Osteoblast (primary cell): ENCODE measurements at regions not wholly inside any gene's neighbourhood (a gene's known extent, or its start where the extent isn't known, plus 50 kb on each side); places are given as distances from the start of the nearest gene placed in this dataset.
"Not testable (repeated sequence)": the region's sequence is repeated elsewhere in the genome, so short reads cannot be mapped to it uniquely, and the experiment has no call there.

Experiments
- DNase-seq: peaks from one replicate; pipeline ENCODE4 v3.0.0; 2011; ENCODE audit warnings: low spot score, mixed read lengths; ENCODE audit not compliant: insufficient read length; ENCODE audit errors: missing footprints
- H2AFZ ChIP-seq: 2 replicates; pipeline ENCODE4 v1.6.0; 2011; ENCODE audit warnings: mild to moderate bottlenecking, low read length
- H3K27ac ChIP-seq: 2 replicates; pipeline ENCODE4 v1.5.1; 2011; ENCODE audit warnings: mild to moderate bottlenecking, low read depth, low read length, moderate library complexity
- H3K27me3 ChIP-seq: 2 replicates; pipeline ENCODE4 v1.6.0; 2012; ENCODE audit warnings: mild to moderate bottlenecking, control low read depth, inconsistent platforms, low read length, moderate library complexity; ENCODE audit not compliant: insufficient read depth
- H3K36me3 ChIP-seq: 2 replicates; pipeline ENCODE4 v1.5.1; 2011; ENCODE audit warnings: mild to moderate bottlenecking, low read length, control low read depth, moderate library complexity; ENCODE audit not compliant: insufficient read depth
- H3K4me1 ChIP-seq: 2 replicates; pipeline ENCODE4 v1.5.1; 2011; ENCODE audit warnings: mild to moderate bottlenecking, low read length, control low read depth, moderate library complexity; ENCODE audit not compliant: insufficient read depth
- H3K4me2 ChIP-seq: 2 replicates; pipeline ENCODE4 v1.6.0; 2011; ENCODE audit warnings: mild to moderate bottlenecking, low read length; ENCODE audit not compliant: insufficient read depth
- H3K4me3 ChIP-seq: fragments of 200-600 bp; sonication (generic); 3 replicates; pipeline ENCODE4 v1.5.1; 2012; ENCODE audit warnings: mild to moderate bottlenecking, low read length, inconsistent platforms; ENCODE audit not compliant: insufficient read depth
- H3K79me2 ChIP-seq: 2 replicates; pipeline ENCODE4 v1.6.0; 2012; ENCODE audit warnings: mild to moderate bottlenecking, low read length, control low read depth, inconsistent platforms; ENCODE audit not compliant: insufficient read depth
- H3K9me3 ChIP-seq: 2 replicates; pipeline ENCODE4 v1.5.1; 2011; ENCODE audit warnings: low read depth, low read length, control low read depth
- H4K20me1 ChIP-seq: 2 replicates; pipeline ENCODE4 v1.6.0; 2012; ENCODE audit warnings: mild to moderate bottlenecking, low read length, control low read depth; ENCODE audit not compliant: insufficient read depth
- TF ChIP-seq, protein P1 (sequence below): IDR thresholded peaks from 2 replicates; pipeline ENCODE4 v1.5.1; 2011; ENCODE audit warnings: mild to moderate bottlenecking, low read depth, low read length, moderate library complexity; ENCODE audit errors: extremely low read depth

- Histone ChIP-seq H3K4me2 (no peak overlapping the region), H3K4me1 (no peaks in the 10 kb centered on the region), H3K36me3 (no peaks in the 10 kb centered on the region), H2AFZ (no peak overlapping the region), H3K4me3 (no peak overlapping the region), H3K9me3 (no peaks in the 10 kb centered on the region), H3K27ac (no peak overlapping the region), H4K20me1 (no peaks in the 10 kb centered on the region), H3K27me3 (no peaks in the 10 kb centered on the region), H3K79me2 (no peaks in the 10 kb centered on the region)
- no peak for DNase-seq
- TF ChIP-seq, protein P1, sequence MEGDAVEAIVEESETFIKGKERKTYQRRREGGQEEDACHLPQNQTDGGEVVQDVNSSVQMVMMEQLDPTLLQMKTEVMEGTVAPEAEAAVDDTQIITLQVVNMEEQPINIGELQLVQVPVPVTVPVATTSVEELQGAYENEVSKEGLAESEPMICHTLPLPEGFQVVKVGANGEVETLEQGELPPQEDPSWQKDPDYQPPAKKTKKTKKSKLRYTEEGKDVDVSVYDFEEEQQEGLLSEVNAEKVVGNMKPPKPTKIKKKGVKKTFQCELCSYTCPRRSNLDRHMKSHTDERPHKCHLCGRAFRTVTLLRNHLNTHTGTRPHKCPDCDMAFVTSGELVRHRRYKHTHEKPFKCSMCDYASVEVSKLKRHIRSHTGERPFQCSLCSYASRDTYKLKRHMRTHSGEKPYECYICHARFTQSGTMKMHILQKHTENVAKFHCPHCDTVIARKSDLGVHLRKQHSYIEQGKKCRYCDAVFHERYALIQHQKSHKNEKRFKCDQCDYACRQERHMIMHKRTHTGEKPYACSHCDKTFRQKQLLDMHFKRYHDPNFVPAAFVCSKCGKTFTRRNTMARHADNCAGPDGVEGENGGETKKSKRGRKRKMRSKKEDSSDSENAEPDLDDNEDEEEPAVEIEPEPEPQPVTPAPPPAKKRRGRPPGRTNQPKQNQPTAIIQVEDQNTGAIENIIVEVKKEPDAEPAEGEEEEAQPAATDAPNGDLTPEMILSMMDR: no peak
Observed at GRCh38 chr2:41326851-41327250, 721.0 kb upstream of the PKDCC start.

DNA sequence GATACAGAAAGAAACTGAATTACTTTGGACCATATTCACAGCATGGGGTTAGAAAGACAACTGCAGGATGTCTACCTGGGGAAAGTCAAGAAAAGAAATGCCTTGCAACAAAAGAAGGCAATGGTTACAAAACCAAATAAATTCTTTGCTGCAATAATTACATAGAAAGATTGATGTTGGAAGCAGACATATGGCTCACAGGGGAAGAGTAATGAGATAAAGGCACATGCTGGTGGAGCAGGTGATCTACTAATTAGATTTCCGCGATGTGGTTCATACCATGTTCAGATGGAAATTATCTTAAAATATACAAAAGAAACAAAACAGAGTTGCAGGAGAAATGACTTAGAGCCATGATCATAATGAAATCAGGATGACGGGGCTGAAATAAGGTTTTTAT, 718.8 kb upstream of the PKDCC start:
- Histone ChIP-seq H3K4me2 (no peak overlapping the region), H3K36me3 (no peaks in the 10 kb centered on the region), H3K4me1 (no peaks in the 10 kb centered on the region), H4K20me1 (no peaks in the 10 kb centered on the region), H2AFZ (no peak overlapping the region), H3K27ac (no peak overlapping the region), H3K9me3 (no peaks in the 10 kb centered on the region), H3K4me3 (no peak overlapping the region), H3K27me3 (no peaks in the 10 kb centered on the region), H3K79me2 (no peaks in the 10 kb centered on the region)
- TF ChIP-seq, protein P1: no peak
- DNase-seq: no peak

DNA sequence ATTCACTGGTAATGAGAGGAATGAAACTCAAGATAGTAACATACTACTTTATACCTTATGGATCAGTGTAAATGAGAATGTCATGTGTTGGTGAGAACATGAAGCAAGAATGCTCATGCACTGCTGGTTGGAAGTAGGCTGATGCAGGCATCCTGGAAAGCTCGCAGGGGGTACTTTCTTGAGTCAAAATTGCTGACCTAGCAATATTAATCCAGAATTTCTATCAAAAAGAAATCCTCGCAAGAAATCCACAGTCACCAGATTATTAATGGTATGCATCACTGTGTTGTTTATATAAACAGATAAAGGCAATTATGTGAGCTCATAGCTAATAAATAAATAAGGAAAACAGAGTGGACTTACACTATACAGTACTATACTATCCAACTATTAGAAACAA, 713.7 kb upstream of the PKDCC start:
- no peak overlapping the region for H2AFZ ChIP-seq
- DNase-seq: no peak
- no peak overlapping the region for H3K4me3 ChIP-seq
- no peaks in the 10 kb centered on the region for H3K79me2 ChIP-seq
- H3K4me1 ChIP-seq: no peaks in the 10 kb centered on the region
- no peak overlapping the region for H3K4me2 ChIP-seq
- TF ChIP-seq, protein P1: no peak
- H3K27me3 ChIP-seq: no peaks in the 10 kb centered on the region
- no peaks in the 10 kb centered on the region for H4K20me1 ChIP-seq
- H3K27ac ChIP-seq: no peak overlapping the region
- H3K36me3 ChIP-seq: no peaks in the 10 kb centered on the region
- H3K9me3 ChIP-seq: no peaks in the 10 kb centered on the region

- H4K20me1 ChIP-seq, H3K4me3 ChIP-seq, H3K27ac ChIP-seq, H3K4me2 ChIP-seq, H3K4me1 ChIP-seq, H3K9me3 ChIP-seq, H3K27me3 ChIP-seq, H2AFZ ChIP-seq, H3K36me3 ChIP-seq, H3K79me2 ChIP-seq, DNase-seq: not testable (repeated sequence)
Observed at GRCh38 chr2:41335573-41335972, 712.2 kb upstream of the PKDCC start.

DNA sequence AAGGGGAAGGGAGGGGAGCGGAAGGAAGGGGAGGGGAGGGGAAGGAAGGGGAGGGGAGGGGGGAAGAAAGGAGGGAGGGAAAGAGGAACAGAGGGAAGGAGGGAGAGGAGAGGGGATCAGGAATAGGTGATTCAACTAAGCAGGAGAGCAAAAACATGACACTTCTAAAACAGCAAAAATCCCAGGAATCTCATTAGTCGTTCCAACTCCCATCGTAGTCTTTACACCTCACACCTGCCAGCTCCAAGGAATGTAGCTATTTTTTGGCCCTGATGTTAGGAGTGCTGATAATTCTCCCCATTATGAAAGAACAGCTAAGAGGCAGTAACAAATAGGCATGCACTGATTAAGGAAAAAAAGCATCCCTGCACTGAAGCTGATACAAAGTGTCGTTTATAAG, 709.9 kb upstream of the PKDCC start:
- TF ChIP-seq, protein P1: no peak

More for the DNA sequence above, 709.9 kb upstream of the PKDCC start:
- Histone ChIP-seq H3K27ac (no peak overlapping the region), H4K20me1 (no peaks in the 10 kb centered on the region), H3K4me3 (no peak overlapping the region), H3K36me3 (no peaks in the 10 kb centered on the region), H3K27me3 (no peaks in the 10 kb centered on the region), H3K4me2 (no peak overlapping the region), H3K79me2 (no peaks in the 10 kb centered on the region), H3K4me1 (no peaks in the 10 kb centered on the region), H2AFZ (no peak overlapping the region), H3K9me3 (no peaks in the 10 kb centered on the region)
- no peak for DNase-seq
